ENCODE measurements at regions not wholly inside any gene's neighbourhood (a gene's known extent, or its start where the extent isn't known, plus 50 kb on each side); places are given as distances from the start of the nearest gene placed in this dataset.

- TF ChIP-seq ZNF274 (IDR thresholded peaks at IDR 0.05; ENCODE audit: low read depth, low read length) (no peak), YY1 (IDR thresholded peaks at IDR 0.05; ENCODE audit: insufficient read depth, insufficient read length) (no peak), SUZ12 (IDR thresholded peaks at IDR 0.05; ENCODE audit: extremely low read depth, insufficient read depth, insufficient read length) (no peak)
Observed at GRCh38 chr13:97726664-97727280, 226.7 kb upstream of the IPO5 start.

Data from NT2/D1 (cell line).